ENCODE measurements at regions not wholly inside any gene's neighbourhood (a gene's known extent, or its start where the extent isn't known, plus 50 kb on each side); places are given as distances from the start of the nearest gene placed in this dataset.

GRCh38 chr13:29711776-29712175, 116.3 kb upstream of the SLC7A1 start:
- TF ChIP-seq CTCF (IDR thresholded peaks at IDR 0.05; ENCODE audit: insufficient read depth, low read depth, low read length) = no peak
- TF ChIP-seq EZH2 (IDR thresholded peaks at IDR 0.05; ENCODE audit: insufficient read depth, low read length) = no peak

Data from astrocyte (in vitro differentiated cells and primary cell).